Glomerular visceral epithelial cell (primary cell): ENCODE measurements at regions not wholly inside any gene's neighbourhood (a gene's known extent, or its start where the extent isn't known, plus 50 kb on each side); places are given as distances from the start of the nearest gene placed in this dataset.

Experiments
- DNase-seq: peaks from one replicate; pipeline ENCODE4 v3.0.0-alpha.2; 2016; ENCODE audit errors: extremely low spot score

- no peak for DNase-seq
Measured at GRCh38 chr14:41993687-41994086, 387.0 kb downstream of the LRFN5 start.

GRCh38 chr14:41986700-41987099, 380.0 kb downstream of the LRFN5 start:
- peak; percentile 12 for DNase-seq

DNA sequence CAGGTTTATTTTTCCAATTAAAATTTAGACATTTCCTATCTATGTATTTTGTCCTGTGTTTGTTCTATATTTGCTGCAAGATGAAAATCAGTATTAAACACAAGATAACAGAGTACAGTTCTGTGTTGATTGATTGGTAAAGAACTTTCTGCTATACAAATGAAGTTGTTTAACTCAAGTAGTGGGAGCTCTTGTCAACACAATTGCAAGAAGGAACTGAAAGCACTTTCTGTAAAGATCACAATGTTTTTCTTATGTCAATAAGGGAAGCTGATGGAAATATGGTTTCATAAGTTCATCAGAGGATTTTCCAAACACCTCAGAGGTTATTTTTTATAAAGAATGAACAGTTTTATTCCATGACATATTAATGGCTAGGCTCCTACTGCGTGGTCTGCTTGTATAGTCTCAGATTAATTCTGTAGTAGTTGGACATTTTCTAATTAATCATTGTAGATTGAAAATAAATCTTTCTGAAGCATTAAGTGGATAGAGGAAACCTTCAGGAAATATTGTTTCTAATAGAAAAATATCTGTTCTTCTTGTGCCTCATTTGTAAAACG, 379.5 kb downstream of the LRFN5 start:
- DNase-seq: no peak

DNA sequence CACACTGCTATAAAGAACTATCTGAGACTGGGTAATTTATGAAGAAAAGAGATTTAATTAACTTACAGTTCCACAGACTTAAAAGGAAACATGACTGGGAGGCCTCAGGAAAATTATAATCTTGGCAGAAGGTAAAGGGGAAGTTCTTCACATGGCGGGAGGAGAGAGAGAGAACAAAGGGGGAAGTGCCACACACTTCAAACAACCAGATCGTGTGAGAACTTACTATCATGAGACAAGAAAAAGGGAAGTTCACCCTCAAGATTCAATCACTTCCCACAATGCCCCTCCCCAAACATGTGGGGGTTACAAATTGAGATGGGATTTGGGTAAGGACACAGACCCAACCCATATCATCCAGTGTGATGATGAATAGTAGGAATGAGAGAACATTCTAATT, 366.5 kb downstream of the LRFN5 start:
- DNase-seq: no peak

DNA sequence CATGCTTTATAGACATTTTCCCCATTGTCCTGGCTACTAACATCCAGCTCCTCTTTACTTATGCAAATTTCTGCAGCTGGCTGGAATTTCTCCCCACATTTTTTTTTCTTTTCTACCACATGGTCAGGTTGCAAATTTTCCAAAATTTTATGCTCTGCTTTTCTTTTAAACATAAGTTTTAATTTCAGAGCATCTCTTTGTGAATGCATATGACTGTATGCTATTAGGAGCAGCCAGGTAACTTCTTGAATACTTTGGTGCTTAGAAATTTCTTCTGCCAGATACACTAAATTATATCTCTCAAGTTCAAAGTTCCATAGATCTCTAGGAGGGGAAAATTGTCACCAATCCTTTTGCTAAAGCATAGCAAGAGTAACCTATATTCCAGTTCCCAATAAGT, 365.9 kb downstream of the LRFN5 start:
- no peak for DNase-seq

GRCh38 chr14:41960281-41960680, 353.6 kb downstream of the LRFN5 start:
- DNase-seq: no peak

DNA sequence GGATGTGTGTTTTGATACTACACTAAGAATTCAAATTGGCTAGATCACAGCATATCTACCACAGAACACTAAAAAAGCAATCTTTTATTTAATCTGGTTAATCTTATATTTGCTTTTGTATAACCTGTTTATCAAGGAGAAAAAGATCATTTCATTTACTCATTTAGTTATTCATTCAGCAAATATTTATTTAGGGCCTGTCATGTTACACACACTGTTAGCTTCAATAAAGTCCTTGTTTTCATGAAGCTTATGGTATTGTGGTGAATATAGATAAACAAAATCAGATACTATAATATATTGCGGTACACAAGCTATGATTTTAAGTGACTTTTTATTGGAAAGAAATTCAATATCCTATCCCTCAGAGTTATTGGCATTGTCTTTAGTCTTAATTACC, 350.8 kb downstream of the LRFN5 start:
- DNase-seq: no peak
